ENCODE measurements at regions not wholly inside any gene's neighbourhood (a gene's known extent, or its start where the extent isn't known, plus 50 kb on each side); places are given as distances from the start of the nearest gene placed in this dataset.

- TF ChIP-seq CTCF (IDR thresholded peaks at IDR 0.05 in 2 of 3, conservative IDR thresholded peaks at IDR 0.05 in 1 of 3; ENCODE audit: control insufficient read depth in 2 of 3, extremely low read depth in 1 of 3, insufficient read depth in 1 of 3, low read depth in 3 of 3, low read length in 3 of 3) (no peak), SP1 (IDR thresholded peaks at IDR 0.05; ENCODE audit: low read depth, low read length) (no peak), POLR2AphosphoS5 (IDR thresholded peaks at IDR 0.05; ENCODE audit: low read length) (no peak), SIN3A (IDR thresholded peaks at IDR 0.05; ENCODE audit: low read depth, low read length) (no peak), JUND (IDR thresholded peaks at IDR 0.05; ENCODE audit: low read depth, low read length) (no peak), RFX5 (IDR thresholded peaks at IDR 0.05; ENCODE audit: low read depth, low read length) (no peak), SREBF1 (IDR thresholded peaks at IDR 0.05; ENCODE audit: low read length) (no peak), EP300 (IDR thresholded peaks at IDR 0.05; ENCODE audit: borderline replicate concordance in 1 of 2, control insufficient read depth in 1 of 2, low read depth in 2 of 2, low read length in 2 of 2) (no peak), TARDBP (IDR thresholded peaks at IDR 0.05; ENCODE audit: borderline replicate concordance) (no peak)
Observed at GRCh38 chr12:105454688-105455087, 124.2 kb downstream of the C12orf75 start.
